Fibroblast of skin of left quadriceps (primary cell): ENCODE measurements at regions not wholly inside any gene's neighbourhood (a gene's known extent, or its start where the extent isn't known, plus 50 kb on each side); places are given as distances from the start of the nearest gene placed in this dataset.

Experiments
- DNase-seq, 2 experiments: peaks; one replicate each; pipeline ENCODE4 v3.0.0-alpha.2; 2013; ENCODE audit warnings: low read depth in 2 of 2

DNA sequence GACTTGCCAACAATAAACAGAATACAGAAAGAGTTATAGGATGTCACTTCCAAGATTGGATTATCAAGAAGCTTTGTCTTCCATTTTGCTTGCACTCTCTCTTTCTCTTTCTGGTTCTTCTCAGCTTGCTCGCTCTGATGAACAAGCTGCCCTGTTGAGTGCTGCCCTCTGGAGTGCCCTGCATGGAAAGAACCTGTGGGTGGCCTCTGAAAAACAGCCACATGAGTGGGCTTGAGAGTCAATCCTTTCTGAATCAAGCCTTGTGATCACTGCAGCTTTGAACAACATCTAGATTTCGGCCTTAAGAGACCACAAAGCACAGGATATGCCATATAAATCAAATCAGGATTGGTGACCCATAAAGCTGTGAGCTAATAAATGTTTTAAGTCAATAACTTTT lies 185.1 kb downstream of the KIF2B start:
- no peak for DNase-seq

DNA sequence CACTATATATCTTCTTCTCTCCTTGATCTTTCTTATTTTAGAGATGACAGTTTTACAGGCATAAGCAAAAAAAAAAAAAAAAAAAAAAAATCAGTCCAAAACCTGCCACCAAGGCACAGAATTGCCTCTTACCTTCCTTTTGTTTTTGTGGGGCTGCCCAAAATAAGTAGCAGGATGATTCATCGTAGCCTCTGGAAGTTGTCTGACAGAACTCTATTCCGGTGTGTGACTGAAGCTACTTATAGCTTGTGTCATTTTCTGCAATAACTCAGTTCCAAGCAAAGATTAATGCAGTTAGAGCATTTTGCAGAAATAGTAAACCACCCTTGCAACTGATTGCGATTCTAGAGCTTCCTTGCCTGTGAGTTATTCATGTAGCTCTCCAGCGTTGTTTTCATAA lies 186.8 kb downstream of the KIF2B start:
- DNase-seq, result no peak

- no peak for DNase-seq
These were observed 190.3 kb downstream of the KIF2B start for GRCh38 chr17:54013072-54013471.

DNA sequence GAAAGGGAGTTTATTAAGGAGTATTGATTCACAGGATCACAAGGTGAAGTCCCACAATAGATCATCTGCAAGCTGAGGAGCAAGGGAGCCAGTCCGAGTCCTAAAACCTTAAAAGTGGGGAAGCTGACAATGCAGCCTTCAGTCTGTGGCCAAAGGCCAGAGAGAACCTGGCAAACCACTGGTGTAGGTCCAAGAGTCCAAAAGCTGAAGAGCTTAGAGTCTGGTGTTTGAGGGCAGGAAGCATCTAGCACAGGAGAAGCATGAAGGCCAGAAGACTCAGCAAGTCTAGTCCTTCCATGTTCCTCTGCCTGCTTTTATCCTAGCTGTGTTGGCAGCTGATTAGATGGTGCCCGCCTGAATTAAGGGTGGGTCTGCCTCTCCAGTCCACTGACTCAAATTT lies 193.0 kb downstream of the KIF2B start:
- no peak for DNase-seq

DNA sequence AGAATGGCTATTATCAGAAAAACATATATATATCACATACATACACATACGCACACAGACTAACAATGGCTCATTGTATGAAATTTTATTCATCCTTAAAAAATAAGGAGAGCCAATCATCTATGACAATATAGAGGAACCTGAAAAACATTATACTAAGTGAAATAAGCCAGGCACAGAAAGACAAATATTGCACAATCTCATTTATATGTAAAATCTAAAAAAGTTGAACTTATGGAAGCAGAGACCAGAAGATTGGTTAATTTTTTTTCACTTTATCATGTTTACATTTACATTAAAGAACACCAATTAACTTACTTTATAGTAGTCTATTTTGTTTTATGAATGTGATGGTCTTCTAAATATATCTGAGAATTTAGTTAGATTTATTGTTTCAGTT lies 198.7 kb downstream of the KIF2B start:
- DNase-seq, result no peak

DNA sequence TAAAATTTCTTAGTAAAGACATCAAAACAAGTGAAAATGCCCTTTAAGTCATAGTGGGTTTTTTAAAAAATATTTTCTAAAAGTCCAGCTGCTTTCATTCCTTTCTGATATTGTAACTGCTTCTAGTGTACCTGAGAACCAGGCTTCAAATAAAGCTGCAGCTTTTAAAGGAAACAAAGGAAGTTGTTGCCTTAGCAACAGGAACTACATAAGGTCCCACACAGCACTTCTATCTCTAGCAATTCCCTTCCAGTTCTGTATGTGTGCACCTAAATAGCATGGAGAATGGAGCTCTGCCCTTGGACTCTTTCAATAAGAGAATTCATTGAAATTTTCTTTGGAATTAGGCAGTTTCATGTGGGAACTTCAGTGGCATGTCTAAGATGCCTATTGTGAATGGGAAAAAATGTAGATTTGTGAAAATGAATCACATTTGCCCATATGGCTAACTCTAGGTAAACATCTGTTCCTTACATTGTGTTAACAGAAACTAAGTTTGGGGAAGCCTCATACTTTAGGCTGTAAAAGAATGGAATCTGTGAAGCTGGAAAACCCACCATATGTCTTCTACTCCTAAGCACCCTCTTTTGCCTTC lies 206.4 kb downstream of the KIF2B start:
- no peak for DNase-seq

DNA sequence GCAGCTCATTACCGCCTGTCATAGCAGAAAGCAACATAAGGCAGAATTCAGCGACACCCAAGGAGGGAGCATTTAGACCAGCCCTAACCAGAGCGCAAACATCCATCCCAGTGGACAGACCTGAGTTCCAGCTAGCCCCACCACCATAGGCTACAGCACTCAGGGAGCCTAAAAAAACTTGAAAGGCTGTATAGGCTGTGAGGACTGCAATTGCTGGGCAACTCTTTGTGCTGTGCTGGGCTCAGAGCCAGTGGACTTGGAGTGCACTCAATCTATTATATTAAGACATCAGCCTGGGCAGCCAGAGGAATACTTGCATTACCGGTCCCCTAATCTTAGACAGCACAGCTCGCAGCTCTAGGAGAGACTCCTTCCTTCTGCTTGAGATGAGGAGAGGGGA lies 207.3 kb downstream of the KIF2B start:
- DNase-seq, result no peak

- DNase-seq, result no peak
These were observed 223.8 kb downstream of the KIF2B start for GRCh38 chr17:54046570-54046969.

DNA sequence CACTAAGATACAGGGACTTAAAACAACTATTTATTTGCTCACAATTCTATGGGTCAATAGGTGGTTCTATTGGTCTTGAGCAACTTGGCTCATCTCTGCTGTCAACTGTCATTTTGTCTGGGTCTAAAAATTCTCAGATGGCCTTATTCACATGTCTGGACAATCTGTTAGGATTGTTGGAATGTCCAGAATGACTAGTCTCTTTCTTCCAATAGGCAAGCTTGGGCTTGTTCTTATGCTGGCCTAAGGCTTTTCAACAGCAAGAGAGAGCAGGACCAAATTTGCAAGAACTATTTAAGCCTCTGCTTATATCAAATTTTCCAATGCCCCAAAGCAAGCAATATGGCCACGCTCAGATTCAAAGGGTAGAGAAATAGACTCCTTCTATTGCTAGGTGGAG lies 240.9 kb downstream of the KIF2B start:
- DNase-seq, result no peak

DNA sequence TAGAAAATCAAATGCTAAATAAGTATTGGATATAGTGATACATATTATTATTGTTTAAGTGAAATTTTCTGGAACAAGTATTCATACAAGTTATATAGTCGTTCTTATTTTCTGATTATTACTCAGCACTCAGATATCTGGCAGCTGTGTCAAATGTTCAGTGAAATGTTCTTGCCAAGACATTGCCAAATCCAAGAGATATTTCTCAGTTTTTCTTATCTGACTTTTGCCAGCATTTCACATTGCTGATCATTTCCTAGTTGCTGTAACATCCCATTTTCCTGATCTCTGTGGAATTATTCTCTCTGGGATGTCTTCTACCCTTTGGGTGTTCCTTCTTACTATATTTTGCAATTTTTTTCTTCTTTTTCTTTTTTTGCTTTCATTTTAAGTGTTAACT lies 262.3 kb downstream of the KIF2B start:
- DNase-seq, result no peak

DNA sequence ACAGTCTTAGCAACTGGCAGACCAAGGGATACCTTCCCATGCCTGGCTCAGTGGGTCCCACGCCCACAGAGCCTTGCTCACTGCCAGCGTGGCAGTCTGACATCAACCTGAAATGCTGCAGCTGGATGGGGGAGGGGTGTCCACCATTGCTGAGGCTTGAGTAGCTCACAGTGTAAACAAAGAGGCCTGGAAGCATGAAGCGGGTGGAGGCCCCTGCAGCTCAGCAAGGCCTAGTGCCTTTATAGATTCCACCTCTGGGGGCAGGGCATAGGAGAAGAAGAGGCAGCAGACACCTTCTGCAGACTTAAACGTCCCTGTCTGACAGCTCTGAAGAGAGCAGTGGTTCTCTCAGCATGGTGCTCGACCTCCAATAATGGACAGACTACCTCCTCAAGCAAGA lies 263.2 kb downstream of the KIF2B start:
- no peak for DNase-seq

DNA sequence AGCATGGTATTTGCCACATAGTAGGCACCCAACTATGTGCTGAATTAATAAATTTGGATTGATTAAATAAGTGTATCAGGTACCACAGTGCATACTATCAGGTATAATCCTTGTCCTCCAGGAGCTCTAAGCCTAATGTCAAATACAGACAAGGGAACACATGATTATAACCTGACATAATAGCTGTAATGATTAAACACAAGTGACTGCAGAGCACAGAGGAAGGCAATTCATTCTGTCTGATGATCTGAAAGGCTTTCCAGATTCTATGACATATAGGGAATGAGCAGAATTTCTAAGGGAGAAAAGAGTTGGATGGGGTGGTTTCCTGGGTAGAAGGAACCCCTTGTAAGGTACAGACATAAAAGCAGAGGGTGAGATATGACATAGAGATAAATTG lies 273.5 kb downstream of the KIF2B start:
- DNase-seq, result no peak

DNA sequence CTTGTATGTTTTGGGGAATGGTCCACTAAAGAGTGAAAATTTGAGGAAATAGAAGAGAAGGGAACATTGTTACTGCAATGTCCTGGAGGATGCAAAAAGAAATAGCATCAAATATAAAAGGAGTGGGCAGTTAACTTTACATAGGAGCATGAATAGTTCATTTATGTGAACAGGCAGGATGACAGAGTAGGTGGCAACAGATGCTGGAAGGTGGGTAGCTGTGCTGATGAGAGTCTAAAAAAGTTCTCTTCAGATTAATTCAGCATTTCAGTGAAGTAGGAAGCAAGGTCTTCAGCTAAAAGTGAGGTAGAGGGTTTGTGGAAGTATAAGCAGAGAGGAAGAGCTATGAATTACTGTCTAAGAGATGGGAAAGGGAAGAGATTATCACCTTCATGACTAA lies 276.5 kb downstream of the KIF2B start:
- DNase-seq, result no peak

GRCh38 chr17:54102246-54102645 lies 279.5 kb downstream of the KIF2B start:
- no peak for DNase-seq

GRCh38 chr17:54111576-54111975 lies 288.8 kb downstream of the KIF2B start:
- no peak for DNase-seq

- DNase-seq, result no peak
These were observed 294.7 kb downstream of the KIF2B start for GRCh38 chr17:54117452-54117851.

- no peak for DNase-seq
These were observed 301.7 kb downstream of the KIF2B start for GRCh38 chr17:54124456-54124855.

- DNase-seq, result no peak
These were observed 330.7 kb downstream of the KIF2B start for GRCh38 chr17:54153423-54153822.

- no peak for DNase-seq
These were observed 334.8 kb downstream of the KIF2B start for GRCh38 chr17:54157542-54157941.

GRCh38 chr17:54172096-54172984 lies 349.6 kb downstream of the KIF2B start:
- DNase-seq, result no peak

GRCh38 chr17:54172985-54173316 lies 350.2 kb downstream of the KIF2B start:
- DNase-seq, result no peak

GRCh38 chr17:54177606-54178308 lies 355.0 kb downstream of the KIF2B start:
- DNase-seq, result no peak

DNA sequence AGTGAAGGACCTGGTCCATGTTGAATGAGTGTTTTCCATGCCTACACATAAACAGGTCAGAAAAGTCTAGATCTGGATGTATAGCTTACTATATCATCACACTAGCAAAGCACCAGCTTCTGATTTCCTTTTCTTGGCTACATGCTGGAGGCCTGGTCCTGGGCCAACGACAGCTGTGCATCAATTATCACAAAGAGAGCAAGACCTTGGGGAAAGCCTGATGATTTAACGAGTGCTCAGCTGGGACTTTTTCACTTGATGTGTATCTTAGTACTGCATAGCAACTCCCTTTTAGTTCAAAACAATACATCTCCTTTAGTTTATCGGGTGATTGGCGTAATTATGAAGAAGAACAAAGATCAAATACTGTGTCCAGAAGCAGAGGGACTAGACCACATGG lies 358.2 kb downstream of the KIF2B start:
- DNase-seq, result no peak
